Suprapubic skin (tissue), 4 donors: ENCODE measurements at regions not wholly inside any gene's neighbourhood (a gene's known extent, or its start where the extent isn't known, plus 50 kb on each side); places are given as distances from the start of the nearest gene placed in this dataset.

Experiments used
- POLR2A ChIP-seq, 2 donors: fragments of 450-650 bp; IDR thresholded peaks; one replicate each; pipeline ENCODE4 v1.6.1; 2017; ENCODE audit warnings: antibody characterized with exemption in 2 of 2, mild to moderate bottlenecking in 2 of 2, moderate library complexity in 2 of 2
- POLR2AphosphoS5 ChIP-seq, 3 donors: sonication (generic); formaldehyde crosslinking; IDR thresholded peaks; one replicate each; pipeline ENCODE4 v1.6.1; 2017; ENCODE audit warnings: antibody characterized with exemption in 3 of 3
- TF ChIP-seq, protein P1 (sequence below), 2 donors: fragments of 200-600 bp in 1 of 2; fragments of 450-650 bp in 1 of 2; sonication (generic) in 1 of 2; IDR thresholded peaks; one replicate each; pipeline ENCODE4 v1.5.1; 2016 to 2019; ENCODE audit warnings: antibody characterized with exemption in 2 of 2, mild to moderate bottlenecking in 1 of 2, moderate library complexity in 1 of 2

GRCh38 chr5:104845541-104845940 lies 1283.0 kb upstream of the NUDT12 start:
- TF ChIP-seq, protein P1, sequence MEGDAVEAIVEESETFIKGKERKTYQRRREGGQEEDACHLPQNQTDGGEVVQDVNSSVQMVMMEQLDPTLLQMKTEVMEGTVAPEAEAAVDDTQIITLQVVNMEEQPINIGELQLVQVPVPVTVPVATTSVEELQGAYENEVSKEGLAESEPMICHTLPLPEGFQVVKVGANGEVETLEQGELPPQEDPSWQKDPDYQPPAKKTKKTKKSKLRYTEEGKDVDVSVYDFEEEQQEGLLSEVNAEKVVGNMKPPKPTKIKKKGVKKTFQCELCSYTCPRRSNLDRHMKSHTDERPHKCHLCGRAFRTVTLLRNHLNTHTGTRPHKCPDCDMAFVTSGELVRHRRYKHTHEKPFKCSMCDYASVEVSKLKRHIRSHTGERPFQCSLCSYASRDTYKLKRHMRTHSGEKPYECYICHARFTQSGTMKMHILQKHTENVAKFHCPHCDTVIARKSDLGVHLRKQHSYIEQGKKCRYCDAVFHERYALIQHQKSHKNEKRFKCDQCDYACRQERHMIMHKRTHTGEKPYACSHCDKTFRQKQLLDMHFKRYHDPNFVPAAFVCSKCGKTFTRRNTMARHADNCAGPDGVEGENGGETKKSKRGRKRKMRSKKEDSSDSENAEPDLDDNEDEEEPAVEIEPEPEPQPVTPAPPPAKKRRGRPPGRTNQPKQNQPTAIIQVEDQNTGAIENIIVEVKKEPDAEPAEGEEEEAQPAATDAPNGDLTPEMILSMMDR (IDR thresholded peaks at IDR 0.05): no peak
- TF ChIP-seq POLR2A (IDR thresholded peaks at IDR 0.05): no peak
- TF ChIP-seq POLR2AphosphoS5 (IDR thresholded peaks at IDR 0.05): no peak
